Femur (tissue), 1 donor: ENCODE measurements at regions not wholly inside any gene's neighbourhood (a gene's known extent, or its start where the extent isn't known, plus 50 kb on each side); places are given as distances from the start of the nearest gene placed in this dataset.
"Not testable (repeated sequence)": the region's sequence is repeated elsewhere in the genome, so short reads cannot be mapped to it uniquely, and the experiment has no call there.

Experiments
- DNase-seq: peaks from one replicate; pipeline ENCODE4 v3.0.0-alpha.2; 2017

- no peak for DNase-seq
These were observed 140.5 kb upstream of the TPM1 start for GRCh38 chr15:62901909-62902546.

- DNase-seq, result no peak
These were observed 139.7 kb upstream of the TPM1 start for GRCh38 chr15:62902821-62903220.

- DNase-seq, result no peak
These were observed 139.1 kb upstream of the TPM1 start for GRCh38 chr15:62903437-62903836.

GRCh38 chr15:62904041-62904910, 138.3 kb upstream of the TPM1 start:
- DNase-seq, result no peak

GRCh38 chr15:62906627-62907026, 135.9 kb upstream of the TPM1 start:
- DNase-seq, result no peak

GRCh38 chr15:62907275-62907674, 135.3 kb upstream of the TPM1 start:
- no peak for DNase-seq

- DNase-seq, result not testable (repeated sequence)
These were observed 134.2 kb upstream of the TPM1 start for GRCh38 chr15:62908341-62908740.

GRCh38 chr15:62909257-62909656, 133.3 kb upstream of the TPM1 start:
- no peak for DNase-seq

GRCh38 chr15:62912282-62912681, 130.3 kb upstream of the TPM1 start:
- no peak for DNase-seq

GRCh38 chr15:62912808-62913207, 129.7 kb upstream of the TPM1 start:
- DNase-seq, result no peak

- no peak for DNase-seq
These were observed 129.3 kb upstream of the TPM1 start for GRCh38 chr15:62913246-62913645.

- no peak for DNase-seq
These were observed 128.0 kb upstream of the TPM1 start for GRCh38 chr15:62914461-62915079.

- peak; percentile 64 for DNase-seq
These were observed 121.7 kb upstream of the TPM1 start for GRCh38 chr15:62920682-62921502.

GRCh38 chr15:62922514-62922913, 120.0 kb upstream of the TPM1 start:
- DNase-seq, result no peak

- no peak for DNase-seq
These were observed 116.7 kb upstream of the TPM1 start for GRCh38 chr15:62925875-62926274.

GRCh38 chr15:62927196-62927595, 115.4 kb upstream of the TPM1 start:
- no peak for DNase-seq

GRCh38 chr15:62927836-62928235, 114.7 kb upstream of the TPM1 start:
- no peak for DNase-seq

GRCh38 chr15:62928242-62928999, 114.1 kb upstream of the TPM1 start:
- peak; percentile 63 for DNase-seq

- no peak for DNase-seq
These were observed 113.6 kb upstream of the TPM1 start for GRCh38 chr15:62929000-62929357.

- no peak for DNase-seq
These were observed 110.9 kb upstream of the TPM1 start for GRCh38 chr15:62931650-62932049.

GRCh38 chr15:62932436-62932835, 110.1 kb upstream of the TPM1 start:
- no peak for DNase-seq

GRCh38 chr15:62933386-62933785, 109.2 kb upstream of the TPM1 start:
- no peak for DNase-seq
